ENCODE measurements at regions not wholly inside any gene's neighbourhood (a gene's known extent, or its start where the extent isn't known, plus 50 kb on each side); places are given as distances from the start of the nearest gene placed in this dataset.

GRCh38 chr6:71471718-71472117, 183.1 kb downstream of the OGFRL1 start:
- no peak for TF ChIP-seq CTCF (IDR thresholded peaks at IDR 0.05 in 2 of 3, conservative IDR thresholded peaks at IDR 0.05 in 1 of 3; ENCODE audit: control insufficient read depth in 2 of 3, extremely low read depth in 1 of 3, insufficient read depth in 1 of 3, low read depth in 3 of 3, low read length in 3 of 3)
- no peak for TF ChIP-seq EP300 (IDR thresholded peaks at IDR 0.05; ENCODE audit: borderline replicate concordance in 1 of 2, control insufficient read depth in 1 of 2, low read depth in 2 of 2, low read length in 2 of 2)
